ENCODE measurements at regions not wholly inside any gene's neighbourhood (a gene's known extent, or its start where the extent isn't known, plus 50 kb on each side); places are given as distances from the start of the nearest gene placed in this dataset.

DNA sequence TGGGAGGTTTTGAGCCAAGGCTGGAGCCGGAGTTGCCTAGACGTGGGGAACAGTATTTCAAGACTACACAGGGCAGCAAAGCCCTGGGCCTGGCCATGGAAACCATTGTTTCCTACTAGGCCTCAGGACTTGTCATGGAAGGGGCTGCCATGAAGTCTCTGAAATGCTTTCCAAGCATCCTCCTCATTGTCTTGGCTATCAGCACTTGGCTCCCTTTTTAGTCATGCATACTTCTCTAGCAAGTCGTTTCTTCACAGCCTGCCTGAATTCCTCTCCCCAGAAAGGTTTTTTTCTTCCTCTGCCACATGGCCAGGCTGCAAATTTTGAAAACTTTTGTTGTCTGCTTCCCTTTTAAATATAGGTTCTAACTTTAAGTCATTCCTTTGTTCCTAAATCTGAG, 406.6 kb upstream of the TMPRSS15 start:
- no peak overlapping the region for H3K4me3 ChIP-seq (ENCODE audit: insufficient read depth in 1 of 2, low read depth in 1 of 2, low read length in 2 of 2)
- H2BK15ac ChIP-seq (ENCODE audit: low read depth, poor library complexity, severe bottlenecking): no peak overlapping the region
- WGBS: 48% methylated on average over 3 of the region's 3 CpGs
- no peaks in the 10 kb centered on the region for H3K79me1 ChIP-seq (replicated peaks; ENCODE audit: low read length, poor library complexity, severe bottlenecking)
- no peak overlapping the region for H3K18ac ChIP-seq (ENCODE audit: low read depth in 1 of 2, low read length in 2 of 2)
- H4K91ac ChIP-seq (ENCODE audit: low read length): no peak overlapping the region
- H3K4me1 ChIP-seq (ENCODE audit: control insufficient read depth, insufficient read depth, low read depth, low read length): no peaks in the 10 kb centered on the region
- H2BK5ac ChIP-seq (ENCODE audit: low read depth, low read length, poor library complexity, severe bottlenecking): no peak overlapping the region
- DNase-seq: no peak
- no peak overlapping the region for H3K27ac ChIP-seq (ENCODE audit: low read length, poor library complexity, severe bottlenecking)
- no peak overlapping the region for H3K23ac ChIP-seq (ENCODE audit: low read length in 2 of 2)
- H2AFZ ChIP-seq (ENCODE audit: low read depth, low read length): no peak overlapping the region
- no peaks in the 10 kb centered on the region for H3K27me3 ChIP-seq (ENCODE audit: control insufficient read depth in 1 of 2, insufficient read depth in 1 of 2, low read length in 2 of 2)
- H3K9me3 ChIP-seq (ENCODE audit: control insufficient read depth, low read length): peaks cover 5% of the 10 kb centered on the region
- H3K9ac ChIP-seq (ENCODE audit: low read length): no peak overlapping the region
- no peak overlapping the region for H3K4me2 ChIP-seq (ENCODE audit: low read length, poor library complexity, severe bottlenecking)
- no peak overlapping the region for H4K8ac ChIP-seq (ENCODE audit: low read length)
- H3K36me3 ChIP-seq (ENCODE audit: control insufficient read depth in 1 of 2, insufficient read depth in 2 of 2, low read depth in 1 of 2, low read length in 2 of 2): no peaks in the 10 kb centered on the region
- no peak overlapping the region for H2BK12ac ChIP-seq (ENCODE audit: low read length in 2 of 2)
- H3K14ac ChIP-seq (ENCODE audit: low read length in 2 of 2): no peak overlapping the region
- H3K4ac ChIP-seq (ENCODE audit: low read depth in 1 of 2, low read length in 2 of 2): no peak overlapping the region
- H2AK5ac ChIP-seq (ENCODE audit: low read length, severe bottlenecking): no peak overlapping the region
- H2BK120ac ChIP-seq (ENCODE audit: low read depth, low read length): no peak overlapping the region

- Histone ChIP-seq H2BK15ac (ENCODE audit: low read depth, poor library complexity, severe bottlenecking) (no peak overlapping the region), H4K8ac (ENCODE audit: low read length) (no peak overlapping the region), H2AFZ (ENCODE audit: low read depth, low read length) (no peak overlapping the region), H3K27ac (ENCODE audit: low read length, poor library complexity, severe bottlenecking) (no peak overlapping the region), H2BK120ac (ENCODE audit: low read depth, low read length) (no peak overlapping the region), H3K4ac (ENCODE audit: low read depth in 1 of 2, low read length in 2 of 2) (no peak overlapping the region), H3K79me1 (replicated peaks; ENCODE audit: low read length, poor library complexity, severe bottlenecking) (no peaks in the 10 kb centered on the region), H3K4me3 (ENCODE audit: insufficient read depth in 1 of 2, low read depth in 1 of 2, low read length in 2 of 2) (no peak overlapping the region), H2BK5ac (ENCODE audit: low read depth, low read length, poor library complexity, severe bottlenecking) (no peak overlapping the region), H3K23ac (ENCODE audit: low read length in 2 of 2) (no peak overlapping the region), H2AK5ac (ENCODE audit: low read length, severe bottlenecking) (no peak overlapping the region), H3K9ac (ENCODE audit: low read length) (no peak overlapping the region), H3K4me1 (ENCODE audit: control insufficient read depth, insufficient read depth, low read depth, low read length) (no peaks in the 10 kb centered on the region), H2BK12ac (ENCODE audit: low read length in 2 of 2) (no peak overlapping the region), H4K91ac (ENCODE audit: low read length) (no peak overlapping the region), H3K14ac (ENCODE audit: low read length in 2 of 2) (no peak overlapping the region), H3K36me3 (ENCODE audit: control insufficient read depth in 1 of 2, insufficient read depth in 2 of 2, low read depth in 1 of 2, low read length in 2 of 2) (no peaks in the 10 kb centered on the region), H3K27me3 (ENCODE audit: control insufficient read depth in 1 of 2, insufficient read depth in 1 of 2, low read length in 2 of 2) (no peaks in the 10 kb centered on the region), H3K9me3 (ENCODE audit: control insufficient read depth, low read length) (peaks cover 5% of the 10 kb centered on the region), H3K4me2 (ENCODE audit: low read length, poor library complexity, severe bottlenecking) (no peak overlapping the region), H3K18ac (ENCODE audit: low read depth in 1 of 2, low read length in 2 of 2) (no peak overlapping the region)
- 83% methylated on average over 5 of the region's 5 CpGs for WGBS
- DNase-seq: no peak
These were observed 408.7 kb upstream of the TMPRSS15 start for GRCh38 chr21:18812308-18812707.

DNA sequence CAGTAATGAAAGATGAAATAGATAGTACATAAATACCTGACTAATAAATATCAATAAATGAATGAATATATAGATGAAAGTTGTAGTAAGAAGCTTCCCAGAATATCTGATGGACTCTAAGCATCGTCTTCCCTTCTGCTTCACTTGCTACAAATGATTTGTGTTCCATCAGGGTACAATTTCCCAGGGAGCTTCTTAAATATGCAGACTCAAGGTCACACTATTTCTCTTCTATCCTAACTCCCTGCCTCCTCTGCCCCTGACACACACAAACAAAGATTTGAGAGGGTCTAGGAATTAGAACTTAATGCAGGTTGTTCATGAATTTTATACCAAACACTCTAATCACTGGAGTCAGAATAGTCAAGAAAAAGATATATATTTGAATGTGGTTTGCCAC, 415.9 kb upstream of the TMPRSS15 start:
- H2BK15ac ChIP-seq (ENCODE audit: low read depth, poor library complexity, severe bottlenecking): no peak overlapping the region
- no peak overlapping the region for H2AK5ac ChIP-seq (ENCODE audit: low read length, severe bottlenecking)
- H3K4ac ChIP-seq (ENCODE audit: low read depth in 1 of 2, low read length in 2 of 2): no peak overlapping the region
- 50% methylated on average over 1 of the region's 1 CpG for WGBS
- no peaks in the 10 kb centered on the region for H3K79me1 ChIP-seq (replicated peaks; ENCODE audit: low read length, poor library complexity, severe bottlenecking)
- H4K8ac ChIP-seq (ENCODE audit: low read length): no peak overlapping the region
- no peak overlapping the region for H2BK5ac ChIP-seq (ENCODE audit: low read depth, low read length, poor library complexity, severe bottlenecking)
- H3K27ac ChIP-seq (ENCODE audit: low read length, poor library complexity, severe bottlenecking): no peak overlapping the region
- H3K4me3 ChIP-seq (ENCODE audit: insufficient read depth in 1 of 2, low read depth in 1 of 2, low read length in 2 of 2): no peak overlapping the region
- no peaks in the 10 kb centered on the region for H3K36me3 ChIP-seq (ENCODE audit: control insufficient read depth in 1 of 2, insufficient read depth in 2 of 2, low read depth in 1 of 2, low read length in 2 of 2)
- H4K91ac ChIP-seq (ENCODE audit: low read length): no peak overlapping the region
- no peak overlapping the region for H3K9ac ChIP-seq (ENCODE audit: low read length)
- H2BK12ac ChIP-seq (ENCODE audit: low read length in 2 of 2): no peak overlapping the region
- no peak overlapping the region for H3K4me2 ChIP-seq (ENCODE audit: low read length, poor library complexity, severe bottlenecking)
- no peak overlapping the region for H3K14ac ChIP-seq (ENCODE audit: low read length in 2 of 2)
- H3K4me1 ChIP-seq (ENCODE audit: control insufficient read depth, insufficient read depth, low read depth, low read length): no peaks in the 10 kb centered on the region
- H3K23ac ChIP-seq (ENCODE audit: low read length in 2 of 2): no peak overlapping the region
- H2BK120ac ChIP-seq (ENCODE audit: low read depth, low read length): no peak overlapping the region
- DNase-seq: no peak
- no peak overlapping the region for H3K18ac ChIP-seq (ENCODE audit: low read depth in 1 of 2, low read length in 2 of 2)
- H2AFZ ChIP-seq (ENCODE audit: low read depth, low read length): no peak overlapping the region
- H3K9me3 ChIP-seq (ENCODE audit: control insufficient read depth, low read length): no peaks in the 10 kb centered on the region
- H3K27me3 ChIP-seq (ENCODE audit: control insufficient read depth in 1 of 2, insufficient read depth in 1 of 2, low read length in 2 of 2): no peaks in the 10 kb centered on the region

DNA sequence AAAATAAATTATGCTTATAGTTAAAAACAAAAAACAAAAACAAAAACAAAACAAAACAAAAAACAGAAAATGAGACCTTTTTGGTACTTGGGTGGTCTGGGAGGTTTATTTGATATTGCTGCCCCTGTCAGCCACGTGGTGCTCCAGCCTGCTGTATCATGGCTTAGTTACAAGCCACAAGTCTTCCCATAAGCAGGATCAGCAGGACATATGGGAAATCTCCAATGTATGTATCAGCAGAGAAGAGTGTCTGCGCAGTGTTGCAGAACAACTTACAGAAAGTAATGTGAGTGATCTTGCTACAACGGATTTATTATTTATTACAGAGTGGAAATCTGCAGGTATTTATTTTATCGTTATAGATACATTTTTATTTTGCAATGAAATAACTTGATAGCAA, 423.0 kb upstream of the TMPRSS15 start:
- Histone ChIP-seq H3K4ac (ENCODE audit: low read depth in 1 of 2, low read length in 2 of 2) (no peak overlapping the region), H2AK5ac (ENCODE audit: low read length, severe bottlenecking) (no peak overlapping the region), H3K27ac (ENCODE audit: low read length, poor library complexity, severe bottlenecking) (no peak overlapping the region), H2BK15ac (ENCODE audit: low read depth, poor library complexity, severe bottlenecking) (no peak overlapping the region), H3K23ac (ENCODE audit: low read length in 2 of 2) (no peak overlapping the region), H2BK120ac (ENCODE audit: low read depth, low read length) (no peak overlapping the region), H3K4me2 (ENCODE audit: low read length, poor library complexity, severe bottlenecking) (no peak overlapping the region), H4K91ac (ENCODE audit: low read length) (no peak overlapping the region), H3K9me3 (ENCODE audit: control insufficient read depth, low read length) (no peaks in the 10 kb centered on the region), H4K8ac (ENCODE audit: low read length) (no peak overlapping the region), H2BK5ac (ENCODE audit: low read depth, low read length, poor library complexity, severe bottlenecking) (no peak overlapping the region), H3K18ac (ENCODE audit: low read depth in 1 of 2, low read length in 2 of 2) (no peak overlapping the region), H3K4me3 (ENCODE audit: insufficient read depth in 1 of 2, low read depth in 1 of 2, low read length in 2 of 2) (no peak overlapping the region), H3K14ac (ENCODE audit: low read length in 2 of 2) (no peak overlapping the region), H3K79me1 (replicated peaks; ENCODE audit: low read length, poor library complexity, severe bottlenecking) (no peaks in the 10 kb centered on the region), H2BK12ac (ENCODE audit: low read length in 2 of 2) (no peak overlapping the region), H3K9ac (ENCODE audit: low read length) (no peak overlapping the region), H3K4me1 (ENCODE audit: control insufficient read depth, insufficient read depth, low read depth, low read length) (no peaks in the 10 kb centered on the region), H3K27me3 (ENCODE audit: control insufficient read depth in 1 of 2, insufficient read depth in 1 of 2, low read length in 2 of 2) (no peaks in the 10 kb centered on the region), H3K36me3 (ENCODE audit: control insufficient read depth in 1 of 2, insufficient read depth in 2 of 2, low read depth in 1 of 2, low read length in 2 of 2) (no peaks in the 10 kb centered on the region), H2AFZ (ENCODE audit: low read depth, low read length) (no peak overlapping the region)
- no peak for DNase-seq
- 66% methylated on average over 3 of the region's 4 CpGs for WGBS

Measured in mesenchymal stem cell (in vitro differentiated cells and primary cell).